Smooth muscle cell (in vitro differentiated cells): ENCODE measurements at regions not wholly inside any gene's neighbourhood (a gene's known extent, or its start where the extent isn't known, plus 50 kb on each side); places are given as distances from the start of the nearest gene placed in this dataset.

ENCODE experiments used
- DNase-seq: peaks from one replicate; lab custom pipeline; 2025; ENCODE audit not compliant: unreplicated experiment; lab: John Stamatoyannopoulos, UW
- H2AFZ ChIP-seq: fragments of 200-600 bp; sonication (generic); 2 replicates; pipeline ENCODE4 v1.6.0; 2016; ENCODE audit warnings: antibody characterized with exemption, low read depth, mild to moderate bottlenecking
- H3F3A ChIP-seq: fragments of 200-600 bp; sonication (generic); 2 replicates; pipeline ENCODE4 v1.6.0; 2017; ENCODE audit warnings: antibody characterized with exemption, low read depth
- H3K27ac ChIP-seq: fragments of 200-600 bp; sonication (generic); 2 replicates; pipeline ENCODE4 v1.5.1; 2016; ENCODE audit warnings: low read depth, mild to moderate bottlenecking
- H3K27me3 ChIP-seq: fragments of 200-600 bp; sonication (generic); 2 replicates; pipeline ENCODE4 v1.6.1; 2016; ENCODE audit warnings: low read depth, mild to moderate bottlenecking
- H3K36me3 ChIP-seq: fragments of 200-600 bp; sonication (generic); 2 replicates; pipeline ENCODE4 v1.5.1; 2016; ENCODE audit warnings: low read depth
- H3K4me1 ChIP-seq: fragments of 200-600 bp; sonication (generic); 2 replicates; pipeline ENCODE4 v1.5.1; 2016; ENCODE audit warnings: low read depth
- H3K4me2 ChIP-seq: fragments of 200-600 bp; sonication (generic); 2 replicates; pipeline ENCODE4 v1.6.0; 2016; ENCODE audit warnings: mild to moderate bottlenecking
- H3K4me3 ChIP-seq: fragments of 200-600 bp; sonication (generic); 2 replicates; pipeline ENCODE4 v1.5.1; 2016; ENCODE audit warnings: mild to moderate bottlenecking
- H3K79me2 ChIP-seq: fragments of 200-600 bp; sonication (generic); 2 replicates; pipeline ENCODE4 v1.6.0; 2016; ENCODE audit warnings: low read depth, mild to moderate bottlenecking
- H3K9ac ChIP-seq: fragments of 200-600 bp; sonication (generic); 2 replicates; pipeline ENCODE4 v1.6.0; 2016; ENCODE audit warnings: low read depth
- H3K9me3 ChIP-seq: fragments of 200-600 bp; sonication (generic); replicated peaks from 2 replicates; pipeline ENCODE4 v1.5.1; 2016; ENCODE audit warnings: low read depth
- H4K20me1 ChIP-seq: fragments of 200-600 bp; sonication (generic); 2 replicates; pipeline ENCODE4 v1.6.0; 2016; ENCODE audit warnings: low read depth
- CTCF ChIP-seq: fragments of 200-600 bp; sonication (generic); IDR thresholded peaks from 2 replicates; pipeline ENCODE4 v1.5.1; 2017; ENCODE audit warnings: borderline replicate concordance, mild to moderate bottlenecking, antibody characterized with exemption; ENCODE audit not compliant: insufficient read depth, poor library complexity, severe bottlenecking
- WGBS: methylation state at CpG from one replicate; pipeline ENCODE4 v1.1.7; 2016; ENCODE audit warnings: low lambda C conversion rate; 5-methylcytosine and 5-hydroxymethylcytosine counted together

- Histone ChIP-seq H3K4me2 (no peak overlapping the region), H3K9ac (no peak overlapping the region), H2AFZ (no peak overlapping the region), H4K20me1 (no peaks in the 10 kb centered on the region), H3K27ac (no peak overlapping the region), H3K4me3 (no peak overlapping the region), H3K9me3 (peaks cover 6% of the 10 kb centered on the region), H3K27me3 (peaks cover 13% of the 10 kb centered on the region), H3K79me2 (no peaks in the 10 kb centered on the region), H3F3A (no peaks in the 10 kb centered on the region), H3K4me1 (peaks cover 14% of the 10 kb centered on the region), H3K36me3 (no peaks in the 10 kb centered on the region)
- TF ChIP-seq CTCF: no peak
- 96% methylated on average over 3 of the region's 3 CpGs for WGBS
- no peak for DNase-seq
Observed at GRCh38 chr15:97199393-97200051, 761.0 kb upstream of the ARRDC4 start.

GRCh38 chr15:97200161-97200560, 760.3 kb upstream of the ARRDC4 start:
- no peak overlapping the region for H3K4me2 ChIP-seq
- H3K4me1 ChIP-seq: peaks cover 14% of the 10 kb centered on the region
- peaks cover 13% of the 10 kb centered on the region for H3K27me3 ChIP-seq
- no peaks in the 10 kb centered on the region for H3K36me3 ChIP-seq
- H2AFZ ChIP-seq: no peak overlapping the region
- peaks cover 9% of the 10 kb centered on the region for H3K9me3 ChIP-seq
- WGBS: 95% methylated on average over 2 of the region's 2 CpGs
- H3F3A ChIP-seq: no peaks in the 10 kb centered on the region
- no peak for DNase-seq
- no peaks in the 10 kb centered on the region for H4K20me1 ChIP-seq
- H3K9ac ChIP-seq: no peak overlapping the region
- no peak overlapping the region for H3K27ac ChIP-seq
- TF ChIP-seq CTCF: no peak
- no peak overlapping the region for H3K4me3 ChIP-seq
- no peaks in the 10 kb centered on the region for H3K79me2 ChIP-seq

GRCh38 chr15:97210277-97210676, 750.2 kb upstream of the ARRDC4 start:
- Histone ChIP-seq H3K9ac (no peak overlapping the region), H3F3A (no peaks in the 10 kb centered on the region), H3K4me1 (no peaks in the 10 kb centered on the region), H4K20me1 (no peaks in the 10 kb centered on the region), H3K9me3 (peaks cover 2% of the 10 kb centered on the region), H3K36me3 (no peaks in the 10 kb centered on the region), H3K4me2 (no peak overlapping the region), H3K27ac (no peak overlapping the region), H3K79me2 (no peaks in the 10 kb centered on the region), H2AFZ (no peak overlapping the region), H3K4me3 (no peak overlapping the region), H3K27me3 (peaks cover 7% of the 10 kb centered on the region)
- DNase-seq: no peak
- no peak for TF ChIP-seq CTCF

- DNase-seq: no peak
- no peak overlapping the region for H3K4me3 ChIP-seq
- H4K20me1 ChIP-seq: no peaks in the 10 kb centered on the region
- no peak overlapping the region for H3K4me2 ChIP-seq
- no peak overlapping the region for H3K27ac ChIP-seq
- no peaks in the 10 kb centered on the region for H3K4me1 ChIP-seq
- no peaks in the 10 kb centered on the region for H3K9me3 ChIP-seq
- H3K9ac ChIP-seq: no peak overlapping the region
- peaks cover 10% of the 10 kb centered on the region for H3K27me3 ChIP-seq
- H2AFZ ChIP-seq: no peak overlapping the region
- H3F3A ChIP-seq: no peaks in the 10 kb centered on the region
- H3K79me2 ChIP-seq: no peaks in the 10 kb centered on the region
- no peak for TF ChIP-seq CTCF
- H3K36me3 ChIP-seq: no peaks in the 10 kb centered on the region
Observed at GRCh38 chr15:97215629-97216028, 744.9 kb upstream of the ARRDC4 start.
